ENCODE measurements at regions not wholly inside any gene's neighbourhood (a gene's known extent, or its start where the extent isn't known, plus 50 kb on each side); places are given as distances from the start of the nearest gene placed in this dataset.

DNA sequence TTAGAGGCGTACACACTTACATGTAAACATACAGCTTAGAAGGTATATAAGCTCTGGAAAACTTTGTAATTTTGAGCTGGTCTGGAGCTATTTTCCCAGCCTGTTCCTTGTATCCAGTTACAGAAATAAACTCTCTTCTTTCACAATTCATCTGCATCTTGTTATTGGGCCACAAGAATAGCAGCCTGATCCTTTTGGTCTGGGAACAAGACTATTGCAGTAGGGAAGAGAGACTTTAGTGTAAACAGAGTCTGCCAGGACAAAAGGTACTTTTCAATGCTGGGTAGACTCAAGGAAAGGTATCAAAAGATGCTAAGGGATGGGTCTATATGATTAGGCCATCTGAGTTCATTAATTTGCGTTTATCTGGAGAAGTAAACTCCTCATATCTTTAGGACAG is 728.3 kb downstream of the TYW1 start:
- POLR2A ChIA-PET = no interaction called here
- TF ChIP-seq, protein P1, sequence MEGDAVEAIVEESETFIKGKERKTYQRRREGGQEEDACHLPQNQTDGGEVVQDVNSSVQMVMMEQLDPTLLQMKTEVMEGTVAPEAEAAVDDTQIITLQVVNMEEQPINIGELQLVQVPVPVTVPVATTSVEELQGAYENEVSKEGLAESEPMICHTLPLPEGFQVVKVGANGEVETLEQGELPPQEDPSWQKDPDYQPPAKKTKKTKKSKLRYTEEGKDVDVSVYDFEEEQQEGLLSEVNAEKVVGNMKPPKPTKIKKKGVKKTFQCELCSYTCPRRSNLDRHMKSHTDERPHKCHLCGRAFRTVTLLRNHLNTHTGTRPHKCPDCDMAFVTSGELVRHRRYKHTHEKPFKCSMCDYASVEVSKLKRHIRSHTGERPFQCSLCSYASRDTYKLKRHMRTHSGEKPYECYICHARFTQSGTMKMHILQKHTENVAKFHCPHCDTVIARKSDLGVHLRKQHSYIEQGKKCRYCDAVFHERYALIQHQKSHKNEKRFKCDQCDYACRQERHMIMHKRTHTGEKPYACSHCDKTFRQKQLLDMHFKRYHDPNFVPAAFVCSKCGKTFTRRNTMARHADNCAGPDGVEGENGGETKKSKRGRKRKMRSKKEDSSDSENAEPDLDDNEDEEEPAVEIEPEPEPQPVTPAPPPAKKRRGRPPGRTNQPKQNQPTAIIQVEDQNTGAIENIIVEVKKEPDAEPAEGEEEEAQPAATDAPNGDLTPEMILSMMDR (IDR thresholded peaks at IDR 0.05; ENCODE audit: control extremely low read depth, extremely low read depth, low read depth, missing control alignments) = no peak
- CTCF ChIA-PET = no interaction called here
- no peak for DNase-seq (ENCODE audit: extremely low spot score)

DNA sequence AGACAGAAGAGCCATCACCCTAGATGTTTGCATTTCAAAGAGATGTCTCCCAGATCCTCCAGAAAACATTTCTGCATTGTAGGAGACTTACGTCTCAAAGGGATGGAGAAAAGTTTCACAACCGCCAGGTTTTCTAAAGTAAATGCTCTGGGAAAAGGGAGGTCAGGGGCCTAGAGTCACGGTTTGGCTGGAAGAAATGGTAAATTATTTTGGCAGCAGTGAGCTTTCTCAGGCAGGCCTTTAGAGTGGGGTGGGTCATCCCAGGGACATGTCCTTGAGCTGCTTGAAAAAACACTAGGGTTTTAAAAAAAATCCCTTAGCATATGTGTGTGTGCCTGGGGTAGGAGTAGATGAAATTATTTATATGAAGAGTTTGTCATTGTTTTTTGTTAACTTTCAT is 728.8 kb downstream of the TYW1 start:
- POLR2A ChIA-PET = no interaction called here
- TF ChIP-seq, protein P1 (IDR thresholded peaks at IDR 0.05; ENCODE audit: control extremely low read depth, extremely low read depth, low read depth, missing control alignments) = no peak
- CTCF ChIA-PET = no interaction called here
- DNase-seq (ENCODE audit: extremely low spot score) = no peak

DNA sequence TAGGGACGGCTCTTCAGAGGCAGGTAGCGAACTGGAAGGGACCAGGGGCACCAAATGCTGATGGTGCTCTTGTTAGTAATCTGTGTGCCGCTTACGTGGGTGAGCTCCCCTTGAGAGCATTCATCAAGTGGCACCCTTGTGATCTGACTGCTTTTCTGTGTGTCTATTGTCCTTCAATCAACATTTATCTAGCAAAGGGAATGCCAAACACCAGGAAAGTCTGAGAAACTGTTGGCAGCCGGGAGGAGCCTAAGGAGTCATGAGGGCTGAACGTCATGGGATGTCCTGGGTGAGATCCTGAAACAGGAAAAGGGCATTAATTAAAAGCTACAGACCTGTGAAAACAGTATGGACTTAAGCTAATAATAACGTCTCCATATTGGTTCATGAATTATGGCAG is 733.1 kb downstream of the TYW1 start:
- CTCF ChIA-PET = no interaction called here
- POLR2A ChIA-PET = no interaction called here
- TF ChIP-seq, protein P1 (IDR thresholded peaks at IDR 0.05; ENCODE audit: control extremely low read depth, extremely low read depth, low read depth, missing control alignments) = no peak
- DNase-seq (ENCODE audit: extremely low spot score) = no peak

- ChIA-PET CTCF (no interaction called here), POLR2A (no interaction called here)
- no peak for DNase-seq (ENCODE audit: extremely low spot score)
- TF ChIP-seq, protein P1 (IDR thresholded peaks at IDR 0.05; ENCODE audit: control extremely low read depth, extremely low read depth, low read depth, missing control alignments) = no peak
These were observed 735.1 kb downstream of the TYW1 start for GRCh38 chr7:67731704-67732103.

GRCh38 chr7:67732898-67733297 is 736.3 kb downstream of the TYW1 start:
- ChIA-PET CTCF (no interaction called here), POLR2A (no interaction called here)
- TF ChIP-seq, protein P1 (IDR thresholded peaks at IDR 0.05; ENCODE audit: control extremely low read depth, extremely low read depth, low read depth, missing control alignments) = no peak
- DNase-seq (ENCODE audit: extremely low spot score) = no peak

- POLR2A ChIA-PET = no interaction called here
- TF ChIP-seq, protein P1 (IDR thresholded peaks at IDR 0.05; ENCODE audit: control extremely low read depth, extremely low read depth, low read depth, missing control alignments) = no peak
- CTCF ChIA-PET = no interaction called here
- DNase-seq (ENCODE audit: extremely low spot score) = no peak
These were observed 741.5 kb downstream of the TYW1 start for GRCh38 chr7:67738145-67738544.

DNA sequence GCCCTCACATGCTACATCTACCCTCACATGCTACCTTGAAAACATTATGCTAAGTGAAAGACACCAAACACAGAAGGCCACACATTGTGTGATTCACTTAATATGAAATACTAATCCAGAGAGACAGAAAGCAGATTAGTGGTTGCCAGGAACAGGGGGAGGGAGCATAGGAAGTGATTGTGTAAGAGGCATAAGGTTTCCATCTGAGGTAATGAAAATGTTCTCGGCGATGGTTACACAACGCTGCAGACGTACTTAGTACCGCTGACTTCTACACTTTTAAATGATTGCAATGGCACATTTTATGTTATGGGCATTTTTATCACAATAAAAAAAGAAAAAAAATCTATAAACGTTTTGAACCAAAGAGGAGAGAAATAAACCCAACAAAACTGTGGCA is 742.3 kb downstream of the TYW1 start:
- ChIA-PET POLR2A (no interaction called here), CTCF (no interaction called here)
- DNase-seq (ENCODE audit: extremely low spot score) = no peak
- TF ChIP-seq, protein P1 (IDR thresholded peaks at IDR 0.05; ENCODE audit: control extremely low read depth, extremely low read depth, low read depth, missing control alignments) = no peak
